ENCODE measurements at regions not wholly inside any gene's neighbourhood (a gene's known extent, or its start where the extent isn't known, plus 50 kb on each side); places are given as distances from the start of the nearest gene placed in this dataset.

GRCh38 chr5:98144116-98144515 is 629.3 kb upstream of the RGMB start:
- no peak for DNase-seq
- no peaks in the 10 kb centered on the region for H3K27me3 ChIP-seq (ENCODE audit: low read depth)
- H3K9me3 ChIP-seq (replicated peaks) = peaks cover 29% of the 10 kb centered on the region
- H3K4me1 ChIP-seq = no peaks in the 10 kb centered on the region
- intact Hi-C loops (cut with micrococcal nuclease) = no loop called here
- TF ChIP-seq, protein P1, sequence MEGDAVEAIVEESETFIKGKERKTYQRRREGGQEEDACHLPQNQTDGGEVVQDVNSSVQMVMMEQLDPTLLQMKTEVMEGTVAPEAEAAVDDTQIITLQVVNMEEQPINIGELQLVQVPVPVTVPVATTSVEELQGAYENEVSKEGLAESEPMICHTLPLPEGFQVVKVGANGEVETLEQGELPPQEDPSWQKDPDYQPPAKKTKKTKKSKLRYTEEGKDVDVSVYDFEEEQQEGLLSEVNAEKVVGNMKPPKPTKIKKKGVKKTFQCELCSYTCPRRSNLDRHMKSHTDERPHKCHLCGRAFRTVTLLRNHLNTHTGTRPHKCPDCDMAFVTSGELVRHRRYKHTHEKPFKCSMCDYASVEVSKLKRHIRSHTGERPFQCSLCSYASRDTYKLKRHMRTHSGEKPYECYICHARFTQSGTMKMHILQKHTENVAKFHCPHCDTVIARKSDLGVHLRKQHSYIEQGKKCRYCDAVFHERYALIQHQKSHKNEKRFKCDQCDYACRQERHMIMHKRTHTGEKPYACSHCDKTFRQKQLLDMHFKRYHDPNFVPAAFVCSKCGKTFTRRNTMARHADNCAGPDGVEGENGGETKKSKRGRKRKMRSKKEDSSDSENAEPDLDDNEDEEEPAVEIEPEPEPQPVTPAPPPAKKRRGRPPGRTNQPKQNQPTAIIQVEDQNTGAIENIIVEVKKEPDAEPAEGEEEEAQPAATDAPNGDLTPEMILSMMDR (IDR thresholded peaks at IDR 0.05; ENCODE audit: borderline replicate concordance) = no peak
- H3K36me3 ChIP-seq = no peaks in the 10 kb centered on the region
- H3K4me3 ChIP-seq = no peak overlapping the region
- H3K27ac ChIP-seq (replicated peaks) = no peak overlapping the region

DNA sequence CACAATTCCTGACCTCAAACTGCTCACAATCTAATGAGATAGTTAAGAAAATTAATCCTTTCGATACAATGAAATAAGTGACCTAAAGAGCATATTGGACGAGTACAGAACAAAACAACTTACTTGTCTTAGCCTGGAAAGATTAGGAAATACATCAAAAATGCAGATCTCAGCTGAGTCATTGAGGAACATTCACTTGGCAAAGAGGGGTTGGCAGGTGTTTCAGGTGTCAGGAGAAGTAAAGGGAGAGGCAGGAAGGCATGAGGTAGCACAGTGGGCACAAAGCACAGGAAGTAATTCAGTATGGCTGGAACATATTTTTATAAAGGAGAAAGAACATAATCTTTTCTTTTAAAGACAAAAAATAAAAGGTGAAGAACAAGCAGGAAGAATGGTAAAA is 628.8 kb upstream of the RGMB start:
- Histone ChIP-seq H3K4me3 (no peak overlapping the region), H3K9me3 (replicated peaks) (peaks cover 27% of the 10 kb centered on the region), H3K27ac (replicated peaks) (no peak overlapping the region), H3K36me3 (no peaks in the 10 kb centered on the region), H3K27me3 (ENCODE audit: low read depth) (no peaks in the 10 kb centered on the region), H3K4me1 (no peaks in the 10 kb centered on the region)
- TF ChIP-seq, protein P1 (IDR thresholded peaks at IDR 0.05; ENCODE audit: borderline replicate concordance) = no peak
- intact Hi-C loops (cut with micrococcal nuclease) = no loop called here
- DNase-seq = no peak

- Histone ChIP-seq H3K36me3 (no peaks in the 10 kb centered on the region), H3K27ac (replicated peaks) (no peak overlapping the region), H3K9me3 (replicated peaks) (no peaks in the 10 kb centered on the region), H3K27me3 (ENCODE audit: low read depth) (no peaks in the 10 kb centered on the region), H3K4me3 (no peak overlapping the region), H3K4me1 (no peaks in the 10 kb centered on the region)
- DNase-seq = no peak
- intact Hi-C loops (cut with micrococcal nuclease) = no loop called here
- TF ChIP-seq, protein P1 (IDR thresholded peaks at IDR 0.05; ENCODE audit: borderline replicate concordance) = no peak
Observed at GRCh38 chr5:98157368-98157767, 616.1 kb upstream of the RGMB start.

GRCh38 chr5:98158440-98158839 is 615.0 kb upstream of the RGMB start:
- Histone ChIP-seq H3K4me3 (no peak overlapping the region), H3K9me3 (replicated peaks) (no peaks in the 10 kb centered on the region), H3K4me1 (no peaks in the 10 kb centered on the region), H3K27ac (replicated peaks) (no peak overlapping the region), H3K36me3 (no peaks in the 10 kb centered on the region), H3K27me3 (ENCODE audit: low read depth) (no peaks in the 10 kb centered on the region)
- no peak for DNase-seq
- intact Hi-C loops (cut with micrococcal nuclease) = no loop called here
- TF ChIP-seq, protein P1 (IDR thresholded peaks at IDR 0.05; ENCODE audit: borderline replicate concordance) = no peak

- Histone ChIP-seq H3K4me1 (no peaks in the 10 kb centered on the region), H3K4me3 (no peak overlapping the region), H3K9me3 (replicated peaks) (no peaks in the 10 kb centered on the region), H3K27ac (replicated peaks) (no peak overlapping the region), H3K36me3 (no peaks in the 10 kb centered on the region), H3K27me3 (ENCODE audit: low read depth) (no peaks in the 10 kb centered on the region)
- DNase-seq = no peak
- TF ChIP-seq, protein P1 (IDR thresholded peaks at IDR 0.05; ENCODE audit: borderline replicate concordance) = no peak
- intact Hi-C loops (cut with micrococcal nuclease) = no loop called here
Observed at GRCh38 chr5:98163796-98164493, 609.5 kb upstream of the RGMB start.
